ENCODE measurements at regions not wholly inside any gene's neighbourhood (a gene's known extent, or its start where the extent isn't known, plus 50 kb on each side); places are given as distances from the start of the nearest gene placed in this dataset.

DNA sequence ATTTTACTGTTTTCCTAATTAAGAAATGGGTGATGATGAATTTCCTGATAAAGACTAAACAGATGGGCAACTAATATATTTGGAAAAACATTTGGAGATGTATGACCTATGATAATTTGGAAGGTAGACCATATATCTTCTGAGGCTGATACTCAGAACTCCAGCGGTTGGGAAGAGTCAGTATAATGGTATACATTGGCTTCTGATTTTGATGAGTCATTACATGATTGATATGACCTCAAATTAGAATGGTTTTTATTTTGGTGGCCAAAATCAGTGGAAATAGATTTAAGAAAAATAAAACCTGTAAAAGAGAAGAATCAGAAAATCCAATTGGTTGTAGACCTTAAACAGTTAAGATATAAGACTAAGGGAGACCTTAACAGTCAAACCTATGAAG lies 496.4 kb upstream of the ALCAM start:
- DNase-seq, result no peak
- TF ChIP-seq POLR2A (IDR thresholded peaks at IDR 0.05; ENCODE audit: low read length), result no peak
- TF ChIP-seq GATA1 (IDR thresholded peaks at IDR 0.05; ENCODE audit: low read depth, low read length), result no peak

DNA sequence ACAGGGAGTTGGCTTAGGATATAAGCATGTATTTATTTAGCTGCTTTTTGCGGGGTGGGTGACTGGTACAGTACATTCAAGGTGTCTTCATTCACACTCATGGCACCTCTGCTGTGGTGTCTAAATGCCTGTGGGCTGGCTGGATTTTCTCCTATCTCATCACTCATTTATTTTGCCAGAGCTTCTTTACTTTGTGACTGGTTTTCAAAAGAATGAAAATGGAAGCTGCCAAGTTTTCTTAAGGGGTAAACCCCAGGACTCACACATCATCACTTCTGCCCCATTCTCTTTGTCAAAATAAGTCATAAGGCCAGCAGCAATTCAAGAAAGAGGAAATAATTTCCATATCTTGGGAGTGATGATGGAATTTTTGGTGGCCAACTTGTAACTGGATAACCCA lies 493.4 kb upstream of the ALCAM start:
- no peak for TF ChIP-seq GATA1 (IDR thresholded peaks at IDR 0.05; ENCODE audit: low read depth, low read length)
- TF ChIP-seq POLR2A (IDR thresholded peaks at IDR 0.05; ENCODE audit: low read length), result no peak

GRCh38 chr3:104878395-104878794 lies 488.3 kb upstream of the ALCAM start:
- no peak for DNase-seq
- TF ChIP-seq POLR2A (IDR thresholded peaks at IDR 0.05; ENCODE audit: low read length) (no peak), GATA1 (IDR thresholded peaks at IDR 0.05; ENCODE audit: low read depth, low read length) (no peak)

More for the DNA sequence above, 493.4 kb upstream of the ALCAM start:
- DNase-seq, result no peak

DNA sequence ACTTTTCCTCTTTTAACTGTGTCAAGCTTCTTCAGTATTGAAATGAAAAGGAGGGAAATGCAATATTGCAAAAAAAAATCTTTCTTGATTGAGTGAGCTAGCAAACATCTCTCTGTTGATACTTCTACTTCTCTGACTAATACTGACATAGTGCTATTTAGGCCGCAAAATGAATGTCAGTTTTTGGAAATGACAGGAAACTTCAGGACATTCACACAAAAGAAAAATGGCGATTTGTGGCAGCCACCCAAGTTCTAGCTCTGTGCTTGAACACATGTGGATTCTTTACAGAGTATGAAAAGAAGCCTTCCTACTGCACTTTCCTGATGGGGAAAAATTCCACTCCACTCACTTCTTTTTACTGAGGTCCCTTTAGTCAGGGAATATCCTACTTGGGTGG lies 486.8 kb upstream of the ALCAM start:
- no peak for DNase-seq

DNA sequence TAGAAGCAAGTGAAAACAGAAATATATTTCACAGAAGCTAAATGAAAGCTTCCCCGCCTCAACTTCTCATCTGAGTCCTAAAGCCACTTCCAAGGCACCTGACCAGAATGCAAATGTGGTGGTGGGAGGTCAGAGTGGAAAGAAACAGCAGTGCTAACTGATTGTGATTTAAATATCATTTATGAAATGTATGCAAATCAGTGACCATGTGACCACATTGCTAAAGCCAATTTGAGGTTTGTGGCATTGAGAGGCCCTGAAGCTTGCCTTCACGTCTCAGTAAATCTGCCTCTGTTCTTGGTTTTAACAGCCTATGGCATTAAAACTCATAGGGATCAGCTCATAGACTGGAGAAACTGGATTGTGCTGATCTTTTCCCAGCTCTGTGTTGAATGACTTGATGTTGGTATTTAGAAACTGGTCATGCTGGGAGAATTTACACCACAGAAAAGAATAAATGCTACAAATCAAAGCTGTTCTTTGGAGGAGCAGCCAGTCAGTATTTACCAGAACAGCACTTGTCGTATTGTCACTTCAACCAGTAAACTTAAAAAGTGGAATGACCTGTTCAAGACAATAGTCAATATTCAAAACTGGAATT lies 481.4 kb upstream of the ALCAM start:
- no peak for TF ChIP-seq GATA1 (IDR thresholded peaks at IDR 0.05; ENCODE audit: low read depth, low read length)
- TF ChIP-seq POLR2A (IDR thresholded peaks at IDR 0.05; ENCODE audit: low read length), result no peak
- no peak for DNase-seq

More for the DNA sequence above, 486.8 kb upstream of the ALCAM start:
- TF ChIP-seq POLR2A (IDR thresholded peaks at IDR 0.05; ENCODE audit: low read length), result no peak
- no peak for TF ChIP-seq GATA1 (IDR thresholded peaks at IDR 0.05; ENCODE audit: low read depth, low read length)

DNA sequence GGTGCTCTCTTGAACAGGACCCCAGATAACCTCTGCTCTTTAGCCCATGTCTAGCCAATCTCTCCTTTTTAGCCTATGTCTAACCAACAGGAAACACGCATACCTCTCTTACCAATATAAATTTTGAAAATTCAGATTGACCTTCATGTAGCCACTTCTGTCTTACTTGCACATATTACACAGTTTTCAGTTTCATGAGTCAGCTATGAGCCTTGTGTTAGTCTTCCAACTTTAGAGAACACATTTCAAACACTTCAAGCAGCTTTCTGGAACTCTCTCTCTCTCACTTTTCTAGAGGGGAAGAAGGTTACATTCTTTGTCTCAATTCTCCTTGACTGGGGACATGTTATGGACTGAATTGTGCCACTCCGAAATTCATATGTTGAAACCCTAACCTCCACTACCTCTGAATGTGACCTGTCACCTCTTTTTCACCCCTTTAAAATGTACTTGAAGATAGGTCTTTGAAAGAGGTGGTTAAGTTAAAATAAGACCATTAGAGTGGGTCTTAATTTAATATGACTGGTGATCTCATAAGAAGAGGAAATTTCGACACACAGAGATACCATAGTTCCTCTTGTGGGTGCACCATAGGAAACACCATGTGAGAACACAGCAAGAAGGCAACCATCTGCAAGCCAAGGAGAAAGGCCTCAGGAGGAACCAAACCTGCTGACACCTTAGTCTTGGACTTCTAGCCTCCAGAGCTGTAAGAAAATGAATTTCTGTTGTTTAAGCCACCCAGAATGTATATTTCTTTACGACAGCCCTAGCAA lies 480.3 kb upstream of the ALCAM start:
- no peak for DNase-seq
- TF ChIP-seq POLR2A (IDR thresholded peaks at IDR 0.05; ENCODE audit: low read length) (no peak), GATA1 (IDR thresholded peaks at IDR 0.05; ENCODE audit: low read depth, low read length) (no peak)

GRCh38 chr3:104887069-104887468 lies 479.6 kb upstream of the ALCAM start:
- DNase-seq, result no peak
- TF ChIP-seq GATA1 (IDR thresholded peaks at IDR 0.05; ENCODE audit: low read depth, low read length) (no peak), POLR2A (IDR thresholded peaks at IDR 0.05; ENCODE audit: low read length) (no peak)

DNA sequence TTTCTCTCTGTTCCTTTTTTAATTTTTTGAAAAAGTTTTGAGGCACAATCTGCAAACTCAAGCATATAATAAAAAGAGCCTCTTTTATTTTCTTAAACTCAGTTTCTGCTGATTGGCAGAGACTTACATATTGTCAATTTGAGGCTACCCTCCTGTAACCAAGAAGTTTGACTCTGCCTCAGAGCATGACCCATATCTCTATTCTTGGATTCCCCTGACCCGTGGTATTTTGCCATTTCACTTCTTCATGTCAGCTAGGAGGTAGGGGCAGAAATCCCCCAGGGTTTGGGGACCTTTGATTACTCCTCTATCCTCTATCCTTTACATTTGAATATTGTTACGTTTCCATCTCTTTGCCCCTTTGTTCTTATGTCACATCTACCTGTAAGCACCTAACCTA lies 479.1 kb upstream of the ALCAM start:
- no peak for DNase-seq
- no peak for TF ChIP-seq GATA1 (IDR thresholded peaks at IDR 0.05; ENCODE audit: low read depth, low read length)
- no peak for TF ChIP-seq POLR2A (IDR thresholded peaks at IDR 0.05; ENCODE audit: low read length)

GRCh38 chr3:104892044-104892443 lies 474.7 kb upstream of the ALCAM start:
- no peak for TF ChIP-seq POLR2A (IDR thresholded peaks at IDR 0.05; ENCODE audit: low read length)
- TF ChIP-seq GATA1 (IDR thresholded peaks at IDR 0.05; ENCODE audit: low read depth, low read length), result no peak
- no peak for DNase-seq

GRCh38 chr3:104896624-104897023 lies 470.1 kb upstream of the ALCAM start:
- no peak for DNase-seq
- TF ChIP-seq POLR2A (IDR thresholded peaks at IDR 0.05; ENCODE audit: low read length) (no peak), GATA1 (IDR thresholded peaks at IDR 0.05; ENCODE audit: low read depth, low read length) (no peak)

- no peak for DNase-seq
Measured at GRCh38 chr3:104901396-104901795, 465.3 kb upstream of the ALCAM start.

DNA sequence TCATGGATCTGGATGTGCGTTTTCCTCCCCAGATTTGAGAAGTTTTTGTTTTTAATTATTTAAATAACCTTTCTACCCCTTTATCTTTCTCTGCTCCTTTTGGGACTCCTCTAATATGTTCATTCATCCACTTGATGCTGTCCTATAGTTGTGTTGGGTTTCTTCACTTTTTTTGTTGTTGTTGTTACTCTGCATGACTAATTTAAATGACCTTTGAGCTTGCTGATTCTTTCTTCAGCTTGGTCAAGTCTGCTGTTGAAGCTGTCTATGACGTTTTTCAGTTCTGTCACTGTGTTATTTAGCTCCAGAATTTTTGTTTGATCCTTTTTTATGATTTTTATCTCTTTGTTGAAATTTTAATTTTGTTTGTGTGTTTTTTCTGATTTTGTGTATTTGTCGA lies 463.6 kb upstream of the ALCAM start:
- TF ChIP-seq POLR2A (IDR thresholded peaks at IDR 0.05; ENCODE audit: low read length), result no peak
- DNase-seq, result no peak

More at GRCh38 chr3:104901396-104901795, 465.3 kb upstream of the ALCAM start:
- TF ChIP-seq GATA1 (IDR thresholded peaks at IDR 0.05; ENCODE audit: low read depth, low read length), result no peak
- no peak for TF ChIP-seq POLR2A (IDR thresholded peaks at IDR 0.05; ENCODE audit: low read length)

- TF ChIP-seq POLR2A (IDR thresholded peaks at IDR 0.05; ENCODE audit: low read length), result no peak
- no peak for TF ChIP-seq GATA1 (IDR thresholded peaks at IDR 0.05; ENCODE audit: low read depth, low read length)
- no peak for DNase-seq
Measured at GRCh38 chr3:104906001-104906639, 460.6 kb upstream of the ALCAM start.

GRCh38 chr3:104907507-104907906 lies 459.2 kb upstream of the ALCAM start:
- no peak for TF ChIP-seq POLR2A (IDR thresholded peaks at IDR 0.05; ENCODE audit: low read length)
- no peak for TF ChIP-seq GATA1 (IDR thresholded peaks at IDR 0.05; ENCODE audit: low read depth, low read length)
- no peak for DNase-seq

DNA sequence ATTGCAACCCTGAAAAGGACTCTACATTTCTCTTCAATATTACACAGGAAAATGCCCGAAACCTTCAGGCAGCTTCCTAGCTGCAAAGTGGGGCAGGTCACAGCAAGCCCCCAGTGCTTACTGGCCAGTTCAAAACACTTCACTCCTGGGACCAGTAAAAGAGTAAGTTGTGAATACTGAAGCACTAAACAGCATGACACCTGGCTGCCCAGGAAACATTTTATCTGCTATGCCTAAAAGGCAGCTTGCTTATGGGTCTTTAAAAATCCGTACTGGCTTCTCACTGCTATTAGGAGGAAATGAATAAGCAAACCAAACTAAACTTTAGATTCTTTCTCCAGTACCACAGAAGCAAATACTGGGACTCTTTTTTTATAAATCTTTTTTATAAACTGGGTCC lies 457.9 kb upstream of the ALCAM start:
- TF ChIP-seq GATA1 (IDR thresholded peaks at IDR 0.05; ENCODE audit: low read depth, low read length) (no peak), POLR2A (IDR thresholded peaks at IDR 0.05; ENCODE audit: low read length) (no peak)

More for the DNA sequence above, 457.9 kb upstream of the ALCAM start:
- DNase-seq, result no peak
